GM23338 (cell line): ENCODE measurements at regions not wholly inside any gene's neighbourhood (a gene's known extent, or its start where the extent isn't known, plus 50 kb on each side); places are given as distances from the start of the nearest gene placed in this dataset.

Experiments used
- ATAC-seq: fragments of 200-7000 bp; cut with Tn5 transposase; 3 replicates; pipeline ENCODE4 v1.9.1; 2020
- DNase-seq: peaks from one replicate; pipeline ENCODE4 v3.0.0-alpha.2; 2015; ENCODE audit warnings: low spot score
- H2AFZ ChIP-seq: fragments of 200-600 bp; sonication (generic); 2 replicates; pipeline ENCODE4 v1.8.0; 2016; ENCODE audit warnings: antibody characterized with exemption, mild to moderate bottlenecking, moderate library complexity
- H3F3A ChIP-seq: fragments of 200-600 bp; sonication (generic); replicated peaks from 2 replicates; pipeline ENCODE4 v1.8.0; 2017; ENCODE audit warnings: antibody characterized with exemption, mixed run types, low read depth
- H3K27ac ChIP-seq: fragments of 200-600 bp; sonication (generic); 2 replicates; pipeline ENCODE4 v1.6.1; 2016; ENCODE audit warnings: low read depth
- H3K27me3 ChIP-seq: fragments of 200-600 bp; sonication (generic); 2 replicates; pipeline ENCODE4 v1.8.0; 2016; ENCODE audit warnings: mild to moderate bottlenecking, mixed run types, moderate library complexity; ENCODE audit not compliant: insufficient read depth
- H3K36me3 ChIP-seq: fragments of 200-600 bp; sonication (generic); 2 replicates; pipeline ENCODE4 v1.8.0; 2016; ENCODE audit warnings: mild to moderate bottlenecking; ENCODE audit not compliant: insufficient read depth
- H3K4me1 ChIP-seq: fragments of 200-600 bp; sonication (generic); 2 replicates; pipeline ENCODE4 v1.8.0; 2016; ENCODE audit warnings: mild to moderate bottlenecking, moderate library complexity; ENCODE audit not compliant: insufficient read depth
- H3K4me2 ChIP-seq: fragments of 200-600 bp; sonication (generic); 2 replicates; pipeline ENCODE4 v1.7.1; 2017; ENCODE audit warnings: mixed run types
- H3K4me3 ChIP-seq: fragments of 200-600 bp; sonication (generic); 2 replicates; pipeline ENCODE4 v1.6.1; 2016; ENCODE audit warnings: mixed run types
- H3K79me2 ChIP-seq: fragments of 200-600 bp; sonication (generic); replicated peaks from 2 replicates; pipeline ENCODE4 v1.8.0; 2017; ENCODE audit warnings: mild to moderate bottlenecking; ENCODE audit not compliant: insufficient read depth
- H3K9me2 ChIP-seq: fragments of 200-600 bp; sonication (generic); 2 replicates; pipeline ENCODE4 v1.8.0; 2017; ENCODE audit not compliant: insufficient read depth
- H4K20me1 ChIP-seq: fragments of 200-600 bp; sonication (generic); replicated peaks from 2 replicates; pipeline ENCODE4 v1.8.0; 2017; ENCODE audit warnings: mild to moderate bottlenecking; ENCODE audit not compliant: insufficient read depth
- H3K27ac Mint-ChIP-seq: 2 replicates; pipeline ENCODE4 v1.8.0; 2020; ENCODE audit warnings: inconsistent platforms, mild to moderate bottlenecking, moderate library complexity, mixed read lengths
- H3K27me3 Mint-ChIP-seq: 3 replicates; pipeline ENCODE4 v1.8.0; 2022; ENCODE audit warnings: low read depth, mild to moderate bottlenecking, moderate library complexity, mixed read lengths, inconsistent platforms; ENCODE audit not compliant: insufficient read depth, poor library complexity
- H3K36me3 Mint-ChIP-seq: 3 replicates; pipeline ENCODE4 v1.8.0; 2021; ENCODE audit warnings: low read depth, mild to moderate bottlenecking, inconsistent platforms, moderate library complexity, mixed read lengths
- H3K4me1 Mint-ChIP-seq: 3 replicates; pipeline ENCODE4 v1.8.0; 2020; ENCODE audit warnings: mild to moderate bottlenecking, inconsistent platforms, mixed read lengths
- H3K4me3 Mint-ChIP-seq: 3 replicates; pipeline ENCODE4 v1.8.0; 2021; ENCODE audit warnings: moderate library complexity, mild to moderate bottlenecking, inconsistent platforms, mixed read lengths
- H3K9me3 Mint-ChIP-seq: 3 replicates; pipeline ENCODE4 v1.8.0; 2020; ENCODE audit warnings: moderate library complexity, mild to moderate bottlenecking, inconsistent platforms, mixed read lengths
- CREB1 ChIP-seq: fragments of 250-450 bp; sonication (Bioruptor Pico); IDR thresholded peaks from 2 replicates; pipeline ENCODE4 v1.5.0; 2020; ENCODE audit warnings: low read depth, mild to moderate bottlenecking, moderate library complexity
- ETS1 ChIP-seq: IDR thresholded peaks from 2 replicates; pipeline ENCODE4 v1.6.1; 2016; ENCODE audit warnings: antibody characterized with exemption
- EZH2 ChIP-seq: fragments of 200-600 bp; sonication (generic); IDR thresholded peaks from one replicate; pipeline ENCODE4 v1.8.0; 2017; ENCODE audit warnings: antibody characterized with exemption, mild to moderate bottlenecking, low read depth; ENCODE audit not compliant: unreplicated experiment
- EZH2phosphoT487 ChIP-seq: fragments of 200-600 bp; sonication (generic); IDR thresholded peaks from one replicate; pipeline ENCODE4 v1.8.1; 2018; ENCODE audit warnings: antibody characterized with exemption; ENCODE audit not compliant: unreplicated experiment
- JUNB ChIP-seq: IDR thresholded peaks from one replicate; pipeline ENCODE4 v1.6.1; 2016; ENCODE audit warnings: antibody characterized with exemption; ENCODE audit not compliant: unreplicated experiment
- NANOG ChIP-seq: IDR thresholded peaks from 2 replicates; pipeline ENCODE4 v1.6.1; 2016; ENCODE audit warnings: antibody characterized with exemption, borderline replicate concordance
- POLR2AphosphoS5 ChIP-seq: IDR thresholded peaks from 2 replicates; pipeline ENCODE4 v1.6.1; 2016; ENCODE audit warnings: antibody characterized with exemption, low read depth
- REST ChIP-seq: IDR thresholded peaks from one replicate; pipeline ENCODE4 v1.6.1; 2018; ENCODE audit warnings: antibody characterized with exemption; ENCODE audit not compliant: unreplicated experiment
- STAT1 ChIP-seq: IDR thresholded peaks from one replicate; pipeline ENCODE4 v1.6.1; 2016; ENCODE audit warnings: antibody characterized with exemption; ENCODE audit not compliant: unreplicated experiment
- ZNF114 ChIP-seq: fragments of 250-450 bp; sonication (Bioruptor Pico); IDR thresholded peaks from 2 replicates; pipeline ENCODE4 v1.5.0; 2020; ENCODE audit warnings: mild to moderate bottlenecking, moderate library complexity
- ZNF462 ChIP-seq: fragments of 250-450 bp; sonication (Bioruptor Pico); IDR thresholded peaks from 2 replicates; pipeline ENCODE4 v1.5.0; 2020; ENCODE audit warnings: mild to moderate bottlenecking, moderate library complexity

- TF ChIP-seq EZH2phosphoT487, result no peak
- TF ChIP-seq CREB1 (CRISPR knock-in tag), result no peak
- TF ChIP-seq ETS1, result no peak
Observed at GRCh38 chr3:182730675-182731042, 62.6 kb upstream of the ATP11B start (continued).

GRCh38 chr3:182731764-182732163, 61.5 kb upstream of the ATP11B start:
- Mint-ChIP-seq H3K9me3 (no peaks in the 10 kb centered on the region), H3K4me3 (no peak overlapping the region), H3K4me1 (peaks cover 6% of the 10 kb centered on the region), H3K36me3 (no peaks in the 10 kb centered on the region), H3K27ac (no peak overlapping the region), H3K27me3 (peaks cover 2% of the 10 kb centered on the region)
- DNase-seq (no peak), ATAC-seq (no peak)
- Histone ChIP-seq H4K20me1 (no peaks in the 10 kb centered on the region), H3K27me3 (no peaks in the 10 kb centered on the region), H3K9me2 (no peaks in the 10 kb centered on the region), H3K4me2 (no peak overlapping the region), H3K4me3 (no peak overlapping the region), H2AFZ (peak overlapping the region; percentile 28; the same call in 1 of the 2 replicates), H3F3A (no peaks in the 10 kb centered on the region), H3K4me1 (no peaks in the 10 kb centered on the region), H3K79me2 (no peaks in the 10 kb centered on the region), H3K36me3 (no peaks in the 10 kb centered on the region), H3K27ac (no peak overlapping the region)
- no peak for TF ChIP-seq POLR2AphosphoS5
- no peak for TF ChIP-seq EZH2phosphoT487
- no peak for TF ChIP-seq ZNF114 (CRISPR knock-in tag)
- no peak for TF ChIP-seq JUNB
- no peak for TF ChIP-seq EZH2
- no peak for TF ChIP-seq CREB1 (CRISPR knock-in tag)
- TF ChIP-seq ETS1, result no peak
- TF ChIP-seq REST, result no peak
- TF ChIP-seq ZNF462 (CRISPR knock-in tag), result no peak
- TF ChIP-seq NANOG, result no peak
- TF ChIP-seq STAT1, result no peak
